GM23248 (cell line): ENCODE measurements at regions not wholly inside any gene's neighbourhood (a gene's known extent, or its start where the extent isn't known, plus 50 kb on each side); places are given as distances from the start of the nearest gene placed in this dataset.

ENCODE experiments used
- EZH2 ChIP-seq: fragments of 200-600 bp; sonication (generic); IDR thresholded peaks from 2 replicates; pipeline ENCODE4 v1.6.1; 2018; ENCODE audit warnings: antibody characterized with exemption, mild to moderate bottlenecking; ENCODE audit not compliant: insufficient read depth, poor library complexity, severe bottlenecking
- EZH2phosphoT487 ChIP-seq: fragments of 200-600 bp; sonication (generic); IDR thresholded peaks from 2 replicates; pipeline ENCODE4 v1.6.1; 2018; ENCODE audit warnings: antibody characterized with exemption, moderate library complexity, mild to moderate bottlenecking, low read depth; ENCODE audit not compliant: insufficient read depth

DNA sequence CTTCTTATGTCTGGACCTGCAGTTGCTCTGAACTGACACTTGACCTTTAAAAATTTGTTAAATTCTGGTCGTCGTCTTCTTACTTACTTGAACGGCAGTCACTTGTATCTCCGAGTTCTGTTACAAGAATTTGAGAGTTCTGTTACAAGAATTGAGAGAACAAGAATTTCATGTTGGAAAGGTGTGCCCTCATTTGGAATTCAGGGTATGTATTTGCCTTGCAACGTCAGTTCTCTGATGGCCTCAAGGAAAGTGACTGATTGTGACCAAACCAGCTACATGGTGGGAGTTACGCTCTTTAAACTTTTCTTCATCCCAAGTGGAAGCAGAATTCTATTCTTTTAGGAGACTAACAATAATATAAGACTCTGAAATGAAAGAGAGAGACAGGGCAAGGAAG, 320.0 kb upstream of the TRIB2 start:
- TF ChIP-seq EZH2 (no peak), EZH2phosphoT487 (no peak)
